GM19372 (cell line): ENCODE measurements at regions not wholly inside any gene's neighbourhood (a gene's known extent, or its start where the extent isn't known, plus 50 kb on each side); places are given as distances from the start of the nearest gene placed in this dataset.
"Not testable (repeated sequence)": the region's sequence is repeated elsewhere in the genome, so short reads cannot be mapped to it uniquely, and the experiment has no call there.

Experiments used
- ATAC-seq: cut with Tn5 transposase; IDR thresholded peaks from one replicate; pipeline ENCODE4 v1.9.1; 2021; ENCODE audit warnings: mild to moderate bottlenecking, low read depth, moderate library complexity; ENCODE audit not compliant: unreplicated experiment

GRCh38 chr18:38826247-38826646 lies 1260.6 kb upstream of the CELF4 start:
- ATAC-seq = no peak

GRCh38 chr18:38811209-38811608 lies 1245.6 kb upstream of the CELF4 start:
- ATAC-seq = no peak

- no peak for ATAC-seq
Measured at GRCh38 chr18:38810789-38811188, 1245.2 kb upstream of the CELF4 start.

DNA sequence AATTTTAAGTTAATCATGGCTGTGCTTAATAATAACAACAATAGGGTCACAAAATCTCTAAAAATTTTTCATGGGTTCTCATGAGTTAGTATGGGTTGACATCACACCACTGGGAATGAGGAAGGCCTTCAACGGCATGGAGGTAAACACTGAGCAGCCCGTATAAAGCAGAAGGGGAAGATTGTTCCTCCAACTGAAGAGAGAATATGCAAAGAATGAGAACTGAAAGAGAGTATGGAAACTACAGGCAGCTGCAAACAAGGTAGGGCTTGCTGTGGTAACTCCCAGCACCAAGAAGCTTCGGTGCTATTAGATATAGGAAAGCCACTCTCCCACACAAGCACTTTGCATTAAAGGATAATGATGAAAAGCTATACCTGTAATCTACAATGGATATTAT lies 1242.3 kb upstream of the CELF4 start:
- no peak for ATAC-seq

GRCh38 chr18:38805256-38805655 lies 1239.7 kb upstream of the CELF4 start:
- no peak for ATAC-seq

GRCh38 chr18:38801640-38802039 lies 1236.0 kb upstream of the CELF4 start:
- ATAC-seq = no peak

GRCh38 chr18:38796762-38797161 lies 1231.2 kb upstream of the CELF4 start:
- no peak for ATAC-seq

DNA sequence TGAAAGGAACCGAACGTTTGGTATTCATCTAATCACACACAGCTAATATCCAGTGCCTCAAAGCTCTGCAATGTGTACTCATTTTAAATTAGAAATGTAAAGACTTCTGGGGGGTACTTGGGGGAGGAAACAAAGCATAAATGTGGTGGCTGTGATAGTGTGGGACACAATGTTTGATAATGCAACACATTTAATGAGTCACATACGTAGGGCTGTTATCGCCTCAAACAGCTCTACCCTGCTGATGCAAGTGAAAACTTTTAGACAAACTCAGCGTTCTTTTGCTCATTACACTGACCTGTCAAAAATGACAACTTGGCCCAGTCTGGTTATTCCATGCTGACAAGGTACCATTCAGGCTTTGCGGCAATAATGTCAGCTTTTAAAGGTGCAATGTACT lies 1227.1 kb upstream of the CELF4 start:
- no peak for ATAC-seq

DNA sequence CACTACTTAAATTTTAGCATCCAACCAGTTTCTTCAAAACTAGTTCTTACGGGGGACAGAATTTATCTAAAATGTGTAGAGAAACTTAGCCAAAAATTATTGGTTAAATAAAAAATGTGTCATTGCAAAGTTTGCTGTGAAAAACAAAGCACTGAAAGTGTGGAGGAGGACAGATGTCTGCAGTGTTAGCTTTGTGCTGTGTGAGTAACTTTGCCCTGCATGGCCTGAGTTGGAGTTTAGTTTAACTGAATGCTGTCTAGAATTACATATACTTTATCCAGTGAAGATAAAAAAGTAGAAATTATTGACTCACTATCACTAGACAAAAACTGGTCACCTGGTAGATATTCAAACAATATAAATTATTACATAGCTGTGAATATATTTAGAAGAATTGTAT lies 1225.2 kb upstream of the CELF4 start:
- ATAC-seq = no peak

DNA sequence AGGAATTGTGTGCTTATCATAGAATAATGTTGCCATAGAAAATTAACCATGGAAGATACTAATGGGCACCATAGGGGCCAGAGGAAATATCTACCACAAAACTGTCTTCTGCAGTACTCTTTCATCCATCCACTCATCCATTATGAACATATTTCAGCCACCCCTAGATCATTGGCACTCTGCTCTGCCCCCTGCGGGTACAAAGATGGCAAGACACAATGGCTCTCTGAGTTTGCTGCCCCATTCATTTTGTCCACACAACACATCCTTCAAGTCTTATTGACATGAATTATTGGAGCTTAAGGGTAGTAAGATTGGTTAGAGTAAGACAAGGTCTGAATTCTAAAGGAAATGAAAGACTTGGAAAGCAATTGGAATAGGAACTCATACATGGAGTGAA lies 1224.7 kb upstream of the CELF4 start:
- ATAC-seq = no peak

DNA sequence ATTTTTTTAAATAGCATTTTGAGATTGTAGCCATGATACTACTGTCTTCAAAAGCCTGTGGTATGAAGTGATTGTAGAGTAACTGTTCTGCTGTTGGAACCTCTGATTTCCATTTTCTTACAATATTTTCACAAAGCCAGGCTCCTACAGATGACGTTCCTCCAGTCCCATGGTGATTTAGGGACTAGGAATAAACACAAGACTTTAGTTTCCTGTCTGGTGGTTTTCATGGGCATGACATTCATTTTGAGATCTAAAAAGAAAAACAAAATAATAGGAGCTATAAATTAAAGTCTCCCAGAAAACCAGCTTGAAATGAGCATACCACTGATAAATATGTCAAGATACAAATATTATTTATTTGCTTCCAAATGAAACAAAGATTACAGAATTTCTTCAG lies 1223.5 kb upstream of the CELF4 start:
- ATAC-seq = no peak

GRCh38 chr18:38786906-38787305 lies 1221.3 kb upstream of the CELF4 start:
- ATAC-seq = no peak

GRCh38 chr18:38771620-38772019 lies 1206.0 kb upstream of the CELF4 start:
- not testable (repeated sequence) for ATAC-seq

DNA sequence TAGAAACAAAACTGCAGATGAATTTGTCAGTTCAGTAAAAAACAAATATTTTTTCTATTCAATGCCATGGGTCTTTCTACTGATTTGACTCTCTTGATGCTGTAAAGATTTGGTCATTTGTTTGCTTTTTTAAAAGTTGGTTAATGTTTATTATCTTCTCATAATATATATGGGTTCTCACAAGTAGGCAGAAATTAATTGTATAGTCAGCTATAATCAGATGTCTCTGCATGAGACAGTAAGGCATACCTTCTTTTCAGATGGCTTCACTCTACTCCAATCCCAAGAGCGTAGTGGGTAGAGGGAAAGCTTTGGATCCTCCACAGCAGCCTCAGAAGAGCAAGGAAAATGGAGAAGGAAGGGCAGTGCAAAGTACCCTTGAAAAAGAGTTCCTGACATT lies 1202.9 kb upstream of the CELF4 start:
- no peak for ATAC-seq

DNA sequence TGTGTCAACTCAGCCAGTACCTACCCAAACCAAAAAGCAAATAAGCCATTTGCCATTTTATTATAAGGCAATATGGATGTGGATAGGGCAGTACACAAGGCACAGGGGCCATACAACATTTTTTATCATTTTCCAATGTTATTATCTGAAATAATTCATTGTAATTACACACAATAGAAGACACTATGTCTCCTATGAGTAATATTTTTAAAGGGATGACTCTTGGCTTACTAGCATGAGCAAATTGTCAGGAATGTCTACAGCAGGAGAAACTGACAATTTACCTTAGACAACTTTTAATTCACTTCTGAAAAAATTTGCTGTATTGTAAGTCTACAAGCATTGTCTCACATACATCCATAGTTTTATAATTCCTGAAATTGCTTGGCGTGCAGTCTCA lies 1193.9 kb upstream of the CELF4 start:
- no peak for ATAC-seq

DNA sequence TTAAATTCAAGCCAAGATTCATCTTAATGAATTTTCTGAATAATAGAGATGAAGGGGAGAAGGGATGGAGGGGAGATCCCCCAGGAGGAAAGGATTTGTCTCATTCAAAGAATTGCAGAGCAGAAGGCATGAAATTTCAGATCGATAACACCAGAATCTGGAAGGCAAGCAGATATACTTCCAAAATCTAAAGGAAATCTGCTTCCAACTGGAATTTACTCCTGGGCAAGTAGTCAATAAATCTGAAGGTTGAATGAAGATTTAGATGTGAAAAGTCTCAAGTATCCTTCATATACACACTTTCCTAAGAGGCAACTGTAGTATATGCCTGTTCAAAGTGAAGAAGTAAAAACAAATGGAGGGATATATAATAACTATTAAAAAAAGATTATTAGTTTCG lies 1190.8 kb upstream of the CELF4 start:
- ATAC-seq = no peak

DNA sequence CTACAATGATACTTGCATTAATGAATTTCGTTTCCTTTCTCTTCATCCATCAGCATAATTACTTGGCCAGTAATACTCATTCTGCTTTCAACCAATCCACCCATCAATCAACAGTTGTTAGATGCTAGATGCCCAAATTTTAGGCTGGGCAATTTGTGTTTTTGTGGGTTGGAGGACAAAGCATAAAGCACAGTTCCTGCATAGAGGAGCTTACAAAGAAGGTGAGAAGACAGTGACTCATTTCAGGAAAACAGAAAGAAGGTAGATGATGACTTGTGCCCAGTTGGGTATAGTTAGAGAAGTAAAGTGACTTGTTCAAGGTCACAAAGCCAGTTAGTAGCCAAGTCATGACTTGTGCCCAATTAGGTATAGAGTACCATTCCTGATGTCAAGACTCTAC lies 1186.8 kb upstream of the CELF4 start:
- ATAC-seq = no peak

- ATAC-seq = no peak
Measured at GRCh38 chr18:38751898-38752297, 1186.3 kb upstream of the CELF4 start.

DNA sequence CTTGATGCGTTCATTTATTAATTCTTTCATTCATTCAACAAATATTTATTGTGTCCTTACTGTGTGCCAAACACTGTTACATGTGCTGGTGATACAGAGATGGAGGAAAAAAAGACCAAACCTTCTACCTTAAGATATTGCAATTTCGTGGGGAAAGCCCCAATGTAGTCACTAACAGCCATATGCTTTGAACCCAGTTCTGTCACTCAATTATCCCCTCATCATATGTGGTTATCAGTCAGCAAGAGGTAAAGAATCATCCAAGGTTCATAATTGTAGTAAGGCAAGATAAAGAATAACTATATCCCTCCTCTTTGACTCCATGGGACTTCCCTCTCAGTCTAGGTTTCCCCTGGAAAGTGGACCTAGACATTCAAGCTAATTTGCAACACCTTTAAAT lies 1185.6 kb upstream of the CELF4 start:
- no peak for ATAC-seq

- no peak for ATAC-seq
Measured at GRCh38 chr18:38750751-38751150, 1185.2 kb upstream of the CELF4 start.

- ATAC-seq = no peak
Measured at GRCh38 chr18:38747153-38747552, 1181.6 kb upstream of the CELF4 start.

DNA sequence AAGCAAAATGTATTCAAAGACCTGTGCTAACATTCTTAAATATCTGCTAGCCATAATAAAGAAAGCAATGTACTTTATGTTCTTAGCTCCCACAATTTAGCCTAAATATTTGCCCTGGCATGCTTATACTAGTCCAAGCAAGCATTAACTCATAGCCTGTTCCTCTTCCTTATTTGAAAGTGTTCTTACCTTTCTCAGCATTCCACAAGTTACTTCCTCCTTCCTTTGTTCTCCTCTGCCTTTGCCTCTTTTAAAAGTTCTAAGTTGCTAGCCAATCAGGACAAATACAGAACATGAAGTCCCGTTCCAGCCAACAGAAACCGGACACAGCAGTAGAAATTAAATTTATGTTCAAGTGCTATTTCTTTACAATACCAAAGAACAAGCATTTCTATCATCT lies 1154.6 kb upstream of the CELF4 start:
- not testable (repeated sequence) for ATAC-seq

- no peak for ATAC-seq
Measured at GRCh38 chr18:38718365-38718901, 1152.8 kb upstream of the CELF4 start.
